ENCODE measurements at regions not wholly inside any gene's neighbourhood (a gene's known extent, or its start where the extent isn't known, plus 50 kb on each side); places are given as distances from the start of the nearest gene placed in this dataset.
"Not testable (repeated sequence)": the region's sequence is repeated elsewhere in the genome, so short reads cannot be mapped to it uniquely, and the experiment has no call there.

GRCh38 chr3:94794563-94794962 is 731.7 kb downstream of the NSUN3 start:
- Mint-ChIP-seq H3K27ac (no peak overlapping the region), H3K9me3 (peaks cover 5% of the 10 kb centered on the region), H3K36me3 (no peaks in the 10 kb centered on the region), H3K4me1 (no peaks in the 10 kb centered on the region), H3K4me3 (no peak overlapping the region), H3K27me3 (no peaks in the 10 kb centered on the region)
- POLR2A ChIA-PET, result no interaction called here
- no peak for DNase-seq
- no peak for ATAC-seq (ENCODE audit: low read depth)

GRCh38 chr3:94799420-94800060 is 736.7 kb downstream of the NSUN3 start:
- Mint-ChIP-seq H3K27ac (no peak overlapping the region), H3K27me3 (no peaks in the 10 kb centered on the region), H3K4me1 (no peaks in the 10 kb centered on the region), H3K36me3 (no peaks in the 10 kb centered on the region), H3K4me3 (no peak overlapping the region), H3K9me3 (no peaks in the 10 kb centered on the region)
- no peak for DNase-seq
- ATAC-seq (ENCODE audit: low read depth), result no peak
- POLR2A ChIA-PET, result no interaction called here

GRCh38 chr3:94811836-94812235 is 749.0 kb downstream of the NSUN3 start:
- no peaks in the 10 kb centered on the region for H3K9me3 Mint-ChIP-seq
- H3K27ac Mint-ChIP-seq, result no peak overlapping the region
- no peaks in the 10 kb centered on the region for H3K27me3 Mint-ChIP-seq
- DNase-seq (no peak), ATAC-seq (ENCODE audit: low read depth) (no peak)
- no peak overlapping the region for H3K4me3 Mint-ChIP-seq
- POLR2A ChIA-PET, result no interaction called here
- H3K36me3 Mint-ChIP-seq, result no peaks in the 10 kb centered on the region
- no peaks in the 10 kb centered on the region for H3K4me1 Mint-ChIP-seq

- Mint-ChIP-seq H3K4me1 (no peaks in the 10 kb centered on the region), H3K27me3 (no peaks in the 10 kb centered on the region), H3K4me3 (no peak overlapping the region), H3K27ac (no peak overlapping the region), H3K9me3 (peaks cover 3% of the 10 kb centered on the region), H3K36me3 (no peaks in the 10 kb centered on the region)
- no peak for DNase-seq
- no peak for ATAC-seq (ENCODE audit: low read depth)
- POLR2A ChIA-PET, result no interaction called here
Measured at GRCh38 chr3:94821241-94821640, 758.4 kb downstream of the NSUN3 start.

- Mint-ChIP-seq H3K9me3 (peaks cover 3% of the 10 kb centered on the region), H3K4me1 (no peaks in the 10 kb centered on the region), H3K36me3 (no peaks in the 10 kb centered on the region), H3K4me3 (no peak overlapping the region), H3K27ac (no peak overlapping the region), H3K27me3 (no peaks in the 10 kb centered on the region)
- DNase-seq, result no peak
- no peak for ATAC-seq (ENCODE audit: low read depth)
- POLR2A ChIA-PET, result no interaction called here
Measured at GRCh38 chr3:94822298-94822697, 759.4 kb downstream of the NSUN3 start.

GRCh38 chr3:94846251-94846650 is 783.4 kb downstream of the NSUN3 start:
- ATAC-seq (ENCODE audit: low read depth); DNase-seq; H3K36me3 Mint-ChIP-seq; H3K9me3 Mint-ChIP-seq; H3K4me3 Mint-ChIP-seq; H3K27ac Mint-ChIP-seq; H3K27me3 Mint-ChIP-seq; H3K4me1 Mint-ChIP-seq; POLR2A ChIA-PET: not testable (repeated sequence)

- Mint-ChIP-seq H3K9me3 (peaks cover 6% of the 10 kb centered on the region), H3K27ac (no peak overlapping the region), H3K4me1 (no peaks in the 10 kb centered on the region), H3K4me3 (no peak overlapping the region), H3K36me3 (no peaks in the 10 kb centered on the region), H3K27me3 (no peaks in the 10 kb centered on the region)
- POLR2A ChIA-PET, result no interaction called here
- DNase-seq (no peak), ATAC-seq (ENCODE audit: low read depth) (no peak)
Measured at GRCh38 chr3:94862703-94863102, 799.8 kb downstream of the NSUN3 start.

GRCh38 chr3:94869059-94869547 is 806.2 kb downstream of the NSUN3 start:
- Mint-ChIP-seq H3K27me3 (no peaks in the 10 kb centered on the region), H3K4me3 (no peak overlapping the region), H3K36me3 (no peaks in the 10 kb centered on the region), H3K9me3 (peaks cover 2% of the 10 kb centered on the region), H3K27ac (no peak overlapping the region), H3K4me1 (no peaks in the 10 kb centered on the region)
- DNase-seq (no peak), ATAC-seq (ENCODE audit: low read depth) (no peak)
- POLR2A ChIA-PET, result no interaction called here

GRCh38 chr3:94873751-94874150 is 810.9 kb downstream of the NSUN3 start:
- H3K27ac Mint-ChIP-seq, result no peak overlapping the region
- H3K27me3 Mint-ChIP-seq, result no peaks in the 10 kb centered on the region
- H3K36me3 Mint-ChIP-seq, result no peaks in the 10 kb centered on the region
- no peak for DNase-seq
- no peak overlapping the region for H3K4me3 Mint-ChIP-seq
- H3K9me3 Mint-ChIP-seq, result no peaks in the 10 kb centered on the region
- POLR2A ChIA-PET, result no interaction called here
- no peak for ATAC-seq (ENCODE audit: low read depth)
- H3K4me1 Mint-ChIP-seq, result no peaks in the 10 kb centered on the region

GRCh38 chr3:94875149-94875548 is 812.3 kb downstream of the NSUN3 start:
- DNase-seq (no peak), ATAC-seq (ENCODE audit: low read depth) (no peak)
- H3K4me1 Mint-ChIP-seq, result no peaks in the 10 kb centered on the region
- no peaks in the 10 kb centered on the region for H3K27me3 Mint-ChIP-seq
- no peaks in the 10 kb centered on the region for H3K9me3 Mint-ChIP-seq
- no peak overlapping the region for H3K27ac Mint-ChIP-seq
- H3K4me3 Mint-ChIP-seq, result no peak overlapping the region
- POLR2A ChIA-PET, result no interaction called here
- H3K36me3 Mint-ChIP-seq, result no peaks in the 10 kb centered on the region

- POLR2A ChIA-PET, result no interaction called here
- no peaks in the 10 kb centered on the region for H3K9me3 Mint-ChIP-seq
- no peak for DNase-seq
- no peaks in the 10 kb centered on the region for H3K27me3 Mint-ChIP-seq
- ATAC-seq (ENCODE audit: low read depth), result no peak
- no peak overlapping the region for H3K4me3 Mint-ChIP-seq
- H3K36me3 Mint-ChIP-seq, result no peaks in the 10 kb centered on the region
- H3K4me1 Mint-ChIP-seq, result no peaks in the 10 kb centered on the region
- H3K27ac Mint-ChIP-seq, result no peak overlapping the region
Measured at GRCh38 chr3:94887065-94887464, 824.2 kb downstream of the NSUN3 start.

- H3K4me1 Mint-ChIP-seq, result no peaks in the 10 kb centered on the region
- H3K36me3 Mint-ChIP-seq, result no peaks in the 10 kb centered on the region
- ATAC-seq (ENCODE audit: low read depth) (no peak), DNase-seq (no peak)
- POLR2A ChIA-PET, result no interaction called here
- no peak overlapping the region for H3K27ac Mint-ChIP-seq
- no peaks in the 10 kb centered on the region for H3K27me3 Mint-ChIP-seq
- no peak overlapping the region for H3K4me3 Mint-ChIP-seq
- no peaks in the 10 kb centered on the region for H3K9me3 Mint-ChIP-seq
Measured at GRCh38 chr3:94896994-94897393, 834.1 kb downstream of the NSUN3 start.

GRCh38 chr3:94904156-94904674 is 841.4 kb downstream of the NSUN3 start:
- no peaks in the 10 kb centered on the region for H3K4me1 Mint-ChIP-seq
- no peaks in the 10 kb centered on the region for H3K36me3 Mint-ChIP-seq
- H3K27ac Mint-ChIP-seq, result no peak overlapping the region
- H3K4me3 Mint-ChIP-seq, result no peak overlapping the region
- no peaks in the 10 kb centered on the region for H3K9me3 Mint-ChIP-seq
- DNase-seq (no peak), ATAC-seq (ENCODE audit: low read depth) (no peak)
- POLR2A ChIA-PET, result no interaction called here
- H3K27me3 Mint-ChIP-seq, result no peaks in the 10 kb centered on the region

- POLR2A ChIA-PET, result no interaction called here
- no peaks in the 10 kb centered on the region for H3K27me3 Mint-ChIP-seq
- no peak overlapping the region for H3K4me3 Mint-ChIP-seq
- no peak for DNase-seq
- H3K36me3 Mint-ChIP-seq, result no peaks in the 10 kb centered on the region
- H3K9me3 Mint-ChIP-seq, result no peaks in the 10 kb centered on the region
- H3K4me1 Mint-ChIP-seq, result no peaks in the 10 kb centered on the region
- no peak overlapping the region for H3K27ac Mint-ChIP-seq
- ATAC-seq (ENCODE audit: low read depth), result no peak
Measured at GRCh38 chr3:94909726-94910125, 846.9 kb downstream of the NSUN3 start.

- Mint-ChIP-seq H3K27me3 (no peaks in the 10 kb centered on the region), H3K36me3 (no peaks in the 10 kb centered on the region), H3K4me1 (no peaks in the 10 kb centered on the region), H3K9me3 (no peaks in the 10 kb centered on the region), H3K4me3 (no peak overlapping the region), H3K27ac (no peak overlapping the region)
- DNase-seq (no peak), ATAC-seq (ENCODE audit: low read depth) (no peak)
- POLR2A ChIA-PET, result no interaction called here
Measured at GRCh38 chr3:94912656-94913055, 849.8 kb downstream of the NSUN3 start.

Data from activated naive CD8-positive, alpha-beta T cell treated with anti-CD3 and anti-CD28 coated beads, Interleukin-2, amount 10 ng/mL, durations not matched to agents 7 days and 5 days (primary cell).